A204.1 (cell line): ENCODE measurements at regions not wholly inside any gene's neighbourhood (a gene's known extent, or its start where the extent isn't known, plus 50 kb on each side); places are given as distances from the start of the nearest gene placed in this dataset.
"Not testable (repeated sequence)": the region's sequence is repeated elsewhere in the genome, so short reads cannot be mapped to it uniquely, and the experiment has no call there.

Experiments
- FAIRE-seq: peaks from 2 replicates; lab custom pipeline; 2012; peaks lifted over from hg19 to GRCh38; lab: Jason Lieb, UNC

DNA sequence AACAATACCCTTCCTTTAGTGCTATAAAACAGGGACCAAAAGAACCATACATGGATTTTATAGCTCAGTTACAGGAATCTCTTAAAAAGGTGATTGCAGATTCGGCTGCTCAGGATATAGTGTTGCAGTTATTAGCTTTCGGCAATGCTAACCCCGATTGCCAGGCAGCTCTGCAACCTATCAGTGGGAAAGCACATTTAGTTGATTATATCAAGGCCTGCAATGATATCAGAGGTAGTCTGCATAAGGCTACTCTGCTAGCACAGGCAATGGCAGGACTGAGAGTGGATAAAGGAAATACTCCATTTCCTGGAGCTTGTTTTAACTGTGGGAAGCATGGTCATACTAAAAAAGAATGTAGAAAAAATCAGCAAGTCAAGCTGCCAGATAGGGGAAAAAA lies 327.7 kb downstream of the REEP3 start:
- FAIRE-seq: not testable (repeated sequence)

DNA sequence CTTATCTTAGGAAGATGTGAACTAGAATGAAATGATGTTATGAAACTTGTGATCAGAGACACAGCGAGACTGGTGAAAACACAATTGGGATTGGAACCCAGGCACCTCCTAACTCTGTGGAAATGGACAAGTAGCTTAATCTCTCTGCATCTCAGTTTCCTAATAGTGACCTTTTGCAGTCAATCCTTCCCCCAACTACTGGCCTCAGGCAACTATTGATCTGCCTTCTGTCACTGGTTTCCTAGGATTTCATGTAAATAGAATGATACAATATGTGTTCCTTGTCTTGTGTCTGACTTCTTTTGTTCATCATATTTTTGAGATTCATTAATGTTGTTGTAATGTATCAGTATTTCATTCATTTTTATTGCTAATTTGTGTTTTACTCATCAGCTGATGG lies 341.7 kb downstream of the REEP3 start:
- no peak for FAIRE-seq

DNA sequence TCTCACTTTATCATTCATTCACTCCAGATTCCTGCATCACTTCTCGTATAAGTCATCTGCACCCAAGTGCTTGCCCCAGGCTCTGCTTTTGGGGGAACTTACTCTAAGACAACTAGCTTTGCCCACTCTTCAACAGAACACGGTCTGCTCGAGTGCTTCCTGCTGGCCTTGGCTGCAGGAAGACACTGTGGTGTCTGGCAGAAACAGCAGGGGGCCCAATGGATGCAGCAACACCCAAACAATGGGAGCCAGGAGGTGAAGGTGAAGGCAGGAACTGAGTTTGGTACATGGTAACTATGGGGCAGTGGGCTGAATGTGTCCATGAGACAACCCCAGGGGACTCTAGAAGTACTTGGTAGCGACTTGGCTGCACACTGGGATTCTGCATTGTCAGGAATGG lies 344.0 kb downstream of the REEP3 start:
- FAIRE-seq: no peak

DNA sequence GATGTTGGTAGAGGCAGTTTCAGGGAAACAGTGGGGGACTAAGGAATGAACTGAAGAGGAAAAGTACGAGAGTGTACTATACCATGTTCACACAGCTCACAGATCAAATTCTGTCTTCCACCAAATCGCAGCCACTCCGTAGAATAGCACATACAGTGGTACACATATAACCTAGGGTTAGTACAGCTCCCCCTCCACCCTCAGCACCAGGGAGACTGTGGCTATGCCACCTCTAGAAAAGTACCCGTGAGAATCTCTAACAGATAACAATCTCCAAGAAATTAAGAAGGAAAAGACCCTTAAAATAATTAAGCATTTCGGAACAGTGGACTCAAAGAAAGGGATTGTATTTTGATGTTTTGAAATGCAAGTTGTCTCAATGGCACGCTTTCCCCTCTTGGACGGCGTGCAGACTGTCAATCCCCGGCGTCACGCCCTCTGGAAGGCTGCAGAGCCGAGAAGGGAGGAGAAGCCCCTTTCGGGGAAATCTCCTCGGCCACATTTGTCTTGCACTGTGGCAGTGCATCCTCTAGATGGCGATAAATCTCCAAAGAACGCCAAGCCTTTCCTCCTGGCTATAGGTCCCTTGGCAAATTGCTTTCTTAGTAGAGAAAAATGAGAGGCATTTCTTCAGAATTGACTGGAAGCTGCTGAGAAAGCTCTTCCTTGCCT lies 345.0 kb downstream of the REEP3 start:
- no peak for FAIRE-seq

DNA sequence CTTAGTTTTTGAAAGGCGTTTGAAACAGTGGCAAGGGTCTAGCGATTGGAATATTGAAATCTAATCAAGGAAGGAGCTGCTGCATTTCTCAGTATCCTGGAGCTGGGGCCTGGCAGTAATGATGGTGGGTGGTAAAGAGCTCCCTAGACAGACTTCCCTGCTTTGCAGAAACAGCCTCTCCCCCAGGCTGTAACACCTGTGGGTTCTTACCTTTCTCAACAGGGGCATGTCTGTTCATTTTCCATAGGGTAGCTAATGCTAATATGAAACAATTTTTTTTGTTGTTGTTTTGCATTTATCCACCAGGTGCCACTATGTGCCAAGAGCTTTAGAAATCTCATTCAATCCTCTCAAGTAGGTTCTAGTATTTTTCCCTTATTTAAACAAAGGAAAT lies 345.5 kb downstream of the REEP3 start:
- FAIRE-seq: peak; percentile 92

DNA sequence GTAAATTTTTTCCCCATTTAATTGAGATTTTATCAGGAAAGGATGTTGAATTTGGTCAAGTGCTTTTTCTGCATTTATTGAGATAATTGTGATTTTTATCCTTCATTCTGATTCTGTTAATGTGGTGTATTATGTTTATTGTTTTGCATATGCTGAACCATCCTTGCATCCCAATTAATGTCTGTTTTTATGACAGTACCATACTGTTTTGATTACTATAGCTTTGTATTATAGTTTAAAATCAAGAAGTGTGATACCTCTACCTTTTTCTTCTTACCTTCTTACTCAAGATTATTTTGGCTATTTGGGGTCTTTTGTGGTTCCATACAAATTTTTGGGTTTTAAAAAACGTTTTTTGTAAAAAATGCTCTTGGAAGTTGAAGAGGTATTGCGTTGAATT lies 357.2 kb downstream of the REEP3 start:
- FAIRE-seq: no peak

DNA sequence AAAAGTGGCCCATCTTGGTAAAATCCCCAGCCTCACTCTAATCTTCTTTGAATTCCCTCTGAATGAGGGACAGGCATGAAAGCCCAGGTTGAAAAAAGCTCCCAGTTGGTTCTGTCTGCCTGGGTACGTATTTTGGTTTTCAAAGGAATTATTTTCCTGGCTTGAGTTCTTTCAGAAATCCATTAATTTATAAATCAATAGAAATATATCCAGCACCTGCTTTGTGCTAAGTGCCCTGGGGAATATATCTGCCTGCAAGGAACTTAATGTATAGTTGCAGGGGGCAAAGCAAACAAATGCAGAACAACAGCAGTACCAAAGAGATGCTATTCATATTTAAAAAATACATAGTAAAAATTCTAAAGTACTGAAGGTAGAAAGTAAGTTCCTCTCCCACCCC lies 362.7 kb downstream of the REEP3 start:
- no peak for FAIRE-seq

DNA sequence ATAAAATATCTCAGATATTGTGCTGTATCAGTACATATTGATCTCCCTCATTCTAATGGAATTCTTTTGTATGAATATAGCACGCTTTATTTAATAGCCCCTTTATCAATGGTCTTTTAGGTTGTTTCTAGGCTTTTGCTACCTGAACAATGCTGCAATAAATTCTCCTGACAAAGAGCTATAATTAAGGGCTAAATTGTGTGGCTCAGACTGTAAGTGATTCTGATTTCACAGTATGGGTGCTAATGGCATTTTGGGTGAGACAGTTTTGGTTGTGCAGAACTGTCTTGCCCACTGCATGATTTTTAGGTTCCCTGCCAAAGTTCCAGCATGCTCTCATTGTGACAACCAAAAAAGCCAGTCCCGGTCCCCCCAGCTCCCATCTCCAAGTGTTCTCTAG lies 363.2 kb downstream of the REEP3 start:
- FAIRE-seq: no peak

DNA sequence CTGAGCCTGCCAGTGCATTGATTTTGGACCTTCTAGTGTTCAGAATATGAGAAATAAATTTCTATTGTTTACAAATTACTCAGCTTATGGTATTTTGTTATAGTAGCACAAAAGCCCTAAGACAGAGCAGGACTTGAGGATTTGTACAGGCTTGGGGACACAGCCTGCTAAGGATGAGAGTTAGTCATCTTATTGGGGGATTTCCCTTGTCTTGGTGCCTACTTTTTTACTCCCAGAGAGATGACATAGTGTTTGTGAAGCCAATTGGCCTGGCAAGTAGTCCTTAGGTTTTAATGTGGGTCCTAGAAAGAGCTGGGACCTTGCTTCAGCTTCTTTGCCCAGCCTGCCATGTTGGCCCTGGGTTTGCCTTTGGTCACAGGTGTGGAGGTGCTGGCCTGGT lies 364.0 kb downstream of the REEP3 start:
- FAIRE-seq: no peak

DNA sequence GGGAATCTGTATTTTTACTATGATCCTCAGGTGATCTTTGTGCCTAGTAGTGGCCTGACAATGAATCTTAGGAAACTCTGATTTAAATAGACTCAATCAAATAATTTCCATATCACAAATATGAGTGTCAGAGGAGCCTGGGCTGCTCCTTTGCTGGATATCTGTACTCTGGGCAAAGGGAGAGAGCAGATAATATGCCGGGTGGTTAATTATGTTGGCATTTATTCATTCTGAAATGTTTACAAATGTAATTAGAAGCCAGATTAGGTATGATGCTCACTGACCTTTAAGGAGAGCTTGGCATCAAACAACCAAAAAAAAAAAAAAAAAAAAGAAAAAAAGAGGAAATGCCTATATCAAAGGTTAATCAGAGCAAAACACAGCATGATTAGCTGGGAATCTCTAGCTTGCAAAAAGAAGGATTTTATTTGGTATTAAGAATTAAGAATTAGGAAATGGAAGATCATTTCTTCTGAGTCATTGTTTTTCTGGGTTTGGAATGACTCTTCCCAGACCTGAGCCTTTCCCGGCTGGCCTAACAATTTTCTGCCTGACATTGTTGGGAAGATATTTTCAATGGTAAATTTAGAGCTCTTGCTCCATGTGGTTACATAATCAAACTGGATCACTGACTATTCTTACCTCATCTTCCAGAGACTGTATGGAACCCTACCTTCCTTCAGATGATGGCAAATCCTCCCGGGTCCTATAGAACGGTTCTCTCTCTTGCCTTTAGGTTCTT lies 365.3 kb downstream of the REEP3 start:
- FAIRE-seq: no peak

DNA sequence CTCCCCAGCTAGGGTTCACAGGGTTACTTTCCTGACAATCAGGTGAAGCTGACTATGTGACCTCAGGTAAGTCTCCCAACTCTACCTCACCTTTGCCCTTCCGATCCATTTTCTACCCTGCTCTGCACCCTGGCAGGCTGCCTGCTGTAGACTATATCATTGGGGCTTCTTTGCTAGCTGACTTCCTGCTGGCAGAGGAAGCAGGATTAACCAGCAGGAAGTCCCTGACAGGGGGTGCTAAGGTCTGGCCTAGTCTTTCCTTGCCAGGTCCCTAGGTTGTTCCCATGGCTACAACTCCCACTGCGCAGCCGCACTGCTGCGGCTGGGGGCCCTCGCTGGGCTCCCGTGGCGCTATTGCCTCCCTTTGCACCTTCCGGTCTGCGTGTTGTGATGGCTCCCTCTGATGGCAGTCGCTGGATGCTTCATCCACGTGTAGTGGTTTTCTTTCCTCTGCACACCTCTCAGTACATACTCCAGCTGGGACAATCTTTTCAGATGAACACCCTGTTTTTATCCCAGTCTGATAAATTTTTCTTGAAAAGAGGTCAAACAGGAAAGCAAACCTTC lies 365.9 kb downstream of the REEP3 start:
- no peak for FAIRE-seq

DNA sequence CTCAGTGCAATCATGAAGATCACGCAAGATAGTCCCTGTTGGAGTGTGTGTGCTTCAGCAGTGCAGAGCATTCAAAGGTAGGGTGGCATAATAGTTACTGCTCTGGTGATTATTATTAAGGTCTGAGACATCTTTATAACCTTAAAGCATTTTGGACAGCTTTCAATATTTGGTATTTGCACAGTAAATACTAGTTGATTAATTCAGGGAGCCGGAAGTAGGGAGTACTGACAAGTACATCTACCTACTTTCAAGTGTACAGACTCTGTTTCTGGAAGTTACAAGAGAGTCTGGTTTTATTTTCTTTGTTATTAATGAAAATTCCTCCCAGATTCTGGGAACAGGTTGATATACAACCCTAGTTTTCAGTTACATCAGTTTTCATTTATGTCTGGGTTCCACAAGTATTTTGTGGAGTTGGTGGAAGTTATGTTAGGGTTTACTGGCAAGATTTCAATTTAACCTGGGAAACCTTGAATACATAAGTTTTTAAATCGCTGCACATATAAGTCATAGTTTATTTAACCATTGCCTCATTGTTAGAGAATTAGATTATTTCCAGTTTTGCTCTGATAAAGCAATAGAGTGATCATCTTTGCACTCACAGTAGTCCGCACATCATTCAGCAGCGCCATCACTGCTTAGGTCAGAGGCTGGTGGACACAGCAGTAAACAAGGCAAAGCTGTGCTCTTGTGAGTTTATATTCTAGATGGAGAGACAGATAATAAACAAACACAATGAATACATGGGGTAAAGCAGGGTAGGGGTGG lies 366.6 kb downstream of the REEP3 start:
- FAIRE-seq: no peak

DNA sequence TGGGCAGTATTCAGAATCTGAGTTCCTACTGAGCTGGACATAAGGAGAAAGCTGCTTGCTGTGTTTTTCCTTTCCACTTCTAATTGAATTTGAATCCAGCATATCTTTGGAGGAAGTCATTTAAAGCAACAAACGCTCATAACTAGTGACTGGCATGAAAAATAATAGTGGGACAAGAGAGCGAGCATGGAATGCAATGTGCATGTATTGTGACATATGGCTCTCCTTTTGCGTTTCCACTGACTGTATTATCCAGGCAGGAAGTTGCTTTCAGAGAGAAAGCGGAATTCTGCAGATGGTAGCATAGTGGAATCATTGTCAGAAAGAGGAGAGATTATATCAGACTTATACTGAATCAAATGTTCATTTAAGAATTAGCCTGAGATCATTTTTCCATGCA lies 368.6 kb downstream of the REEP3 start:
- FAIRE-seq: no peak

DNA sequence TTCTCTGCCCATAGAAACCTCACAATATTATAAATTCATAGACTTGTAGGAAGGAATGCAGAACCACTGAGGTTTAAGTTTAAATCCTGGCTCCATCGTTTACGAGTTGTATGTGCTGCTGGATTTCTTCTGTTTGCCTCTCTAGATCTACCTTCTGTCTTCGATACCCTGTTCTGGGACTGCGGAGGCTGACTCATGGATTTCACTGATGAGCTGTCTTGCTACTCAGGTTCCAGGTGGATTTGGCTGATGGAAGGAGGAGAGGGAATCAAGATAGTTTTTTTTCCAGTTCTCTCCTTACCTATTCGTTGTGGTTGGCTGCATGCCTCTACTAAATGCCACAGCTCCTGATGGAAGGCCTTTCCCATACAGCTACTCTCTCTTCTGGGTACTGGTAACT lies 375.8 kb downstream of the REEP3 start:
- no peak for FAIRE-seq

DNA sequence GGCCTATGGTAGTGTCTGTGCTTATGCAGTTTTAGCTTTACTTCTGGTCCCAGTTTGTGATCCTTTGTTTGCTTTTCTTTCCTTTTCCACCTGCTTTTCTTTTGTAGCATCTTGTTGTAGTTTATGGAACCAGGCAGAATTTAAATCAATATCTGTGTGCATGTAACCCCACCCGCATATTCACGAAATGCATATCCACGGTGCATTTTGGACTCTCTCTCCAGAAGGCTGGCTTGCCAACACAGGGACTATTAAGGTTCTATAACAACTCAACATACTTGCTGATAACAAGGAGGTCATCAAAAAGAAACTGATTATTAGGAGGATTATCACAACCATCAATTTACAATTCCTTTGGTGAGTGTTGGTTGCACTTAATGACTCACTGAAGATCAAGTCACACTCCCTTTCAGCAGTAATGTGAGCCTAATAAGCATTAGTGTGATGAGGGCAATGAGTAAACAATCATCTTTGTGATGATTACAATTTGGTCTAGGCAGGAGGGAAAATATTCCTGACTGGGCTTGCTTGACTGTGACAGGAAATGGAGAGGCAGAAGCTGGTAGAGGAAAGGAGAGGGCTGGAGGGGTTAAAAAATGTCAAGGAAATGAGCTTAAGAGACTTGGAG lies 378.6 kb downstream of the REEP3 start:
- FAIRE-seq: no peak

DNA sequence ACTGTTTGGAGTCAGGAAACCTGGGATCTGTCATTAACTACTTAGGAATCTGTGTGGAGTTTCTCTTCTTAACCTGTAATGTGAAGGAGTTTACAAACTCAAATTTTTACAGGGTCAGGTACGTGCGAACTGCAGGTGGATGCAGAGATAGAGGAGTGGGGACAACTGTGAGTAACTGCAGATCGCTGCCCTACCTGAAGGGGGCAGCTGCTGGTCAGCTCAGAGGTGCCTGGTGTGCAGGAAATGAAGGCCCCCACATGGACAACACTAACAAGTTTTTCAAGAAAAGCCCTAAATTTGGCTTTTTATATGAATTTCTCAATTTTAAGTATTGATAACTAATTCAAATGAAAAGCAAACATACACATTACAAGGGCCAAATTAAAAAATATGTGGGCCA lies 380.0 kb downstream of the REEP3 start:
- no peak for FAIRE-seq

DNA sequence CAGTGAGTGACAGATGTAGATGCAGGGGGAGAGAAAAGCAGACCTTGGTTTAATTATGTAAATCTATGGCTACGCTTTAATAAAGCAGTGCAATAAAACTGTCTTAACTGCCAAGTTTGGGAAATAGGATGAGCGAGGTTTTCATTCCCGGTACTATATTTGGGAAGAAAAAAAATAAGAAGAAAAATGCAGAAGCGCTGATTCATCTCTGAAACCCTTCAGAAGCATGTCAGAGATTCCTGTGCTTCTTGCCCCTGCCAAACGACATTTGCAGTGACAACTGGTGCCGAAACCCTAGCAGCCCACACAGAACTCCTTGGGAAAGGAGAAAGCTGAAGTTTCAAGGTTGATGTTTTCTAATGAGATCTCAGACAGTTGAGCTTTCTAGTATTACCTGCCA lies 380.7 kb downstream of the REEP3 start:
- FAIRE-seq: no peak

DNA sequence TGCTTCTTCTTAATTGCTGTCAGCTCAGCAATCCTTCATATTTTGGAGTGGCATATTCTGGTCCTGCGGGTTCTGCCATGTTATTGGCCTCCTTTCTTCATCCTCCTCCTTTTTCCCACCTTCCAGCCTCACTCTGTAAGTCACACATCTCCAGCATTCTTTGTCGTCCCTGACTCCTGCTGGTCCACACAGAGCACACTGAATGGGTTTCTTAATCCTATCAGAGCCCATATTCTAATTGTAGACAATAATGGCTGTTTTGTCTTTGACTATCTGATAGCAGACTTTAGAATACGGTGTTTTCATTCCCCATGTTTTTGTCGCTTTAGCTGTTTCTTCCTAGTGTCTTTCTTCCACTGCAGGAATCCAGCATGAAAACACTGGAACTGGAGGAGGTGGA lies 389.6 kb downstream of the REEP3 start:
- no peak for FAIRE-seq

DNA sequence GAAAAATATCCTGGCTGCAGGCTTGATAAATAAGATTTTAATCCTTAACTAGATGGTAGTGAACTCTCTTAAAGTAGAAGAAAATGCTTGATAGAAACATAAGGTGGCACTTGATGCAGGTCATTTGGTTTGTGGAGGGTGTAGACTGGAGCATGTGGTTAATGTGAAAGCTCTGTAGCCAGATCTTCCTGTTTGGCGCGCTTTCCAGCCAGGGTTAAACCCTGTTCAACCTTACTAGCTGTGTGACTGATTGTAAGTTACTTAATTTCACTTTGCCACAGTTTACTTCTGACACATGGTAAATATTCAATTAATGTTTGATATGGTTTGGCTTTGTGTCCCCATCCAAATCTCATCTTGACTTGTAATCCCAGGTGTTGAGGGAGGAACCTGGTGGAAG lies 394.0 kb downstream of the REEP3 start:
- FAIRE-seq: no peak

DNA sequence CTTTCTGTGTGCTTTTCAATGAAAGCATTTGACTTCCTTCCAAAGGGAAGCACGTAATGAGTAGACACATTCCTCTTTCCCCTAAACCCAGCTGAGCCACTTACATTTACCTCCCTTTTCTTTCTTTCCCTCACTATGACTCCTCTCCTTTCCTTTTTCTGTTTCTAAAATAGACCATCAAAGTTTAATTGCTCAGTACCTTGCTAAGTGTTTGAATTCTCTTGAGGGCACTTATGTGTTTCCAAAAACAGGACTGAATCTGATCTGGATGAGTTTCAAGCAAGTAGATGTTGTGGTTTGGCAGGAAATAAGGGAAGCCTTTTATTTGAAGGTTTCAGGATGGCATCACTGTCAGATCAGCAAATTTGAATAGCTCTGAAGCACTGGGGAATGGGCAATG lies 396.2 kb downstream of the REEP3 start:
- FAIRE-seq: no peak

DNA sequence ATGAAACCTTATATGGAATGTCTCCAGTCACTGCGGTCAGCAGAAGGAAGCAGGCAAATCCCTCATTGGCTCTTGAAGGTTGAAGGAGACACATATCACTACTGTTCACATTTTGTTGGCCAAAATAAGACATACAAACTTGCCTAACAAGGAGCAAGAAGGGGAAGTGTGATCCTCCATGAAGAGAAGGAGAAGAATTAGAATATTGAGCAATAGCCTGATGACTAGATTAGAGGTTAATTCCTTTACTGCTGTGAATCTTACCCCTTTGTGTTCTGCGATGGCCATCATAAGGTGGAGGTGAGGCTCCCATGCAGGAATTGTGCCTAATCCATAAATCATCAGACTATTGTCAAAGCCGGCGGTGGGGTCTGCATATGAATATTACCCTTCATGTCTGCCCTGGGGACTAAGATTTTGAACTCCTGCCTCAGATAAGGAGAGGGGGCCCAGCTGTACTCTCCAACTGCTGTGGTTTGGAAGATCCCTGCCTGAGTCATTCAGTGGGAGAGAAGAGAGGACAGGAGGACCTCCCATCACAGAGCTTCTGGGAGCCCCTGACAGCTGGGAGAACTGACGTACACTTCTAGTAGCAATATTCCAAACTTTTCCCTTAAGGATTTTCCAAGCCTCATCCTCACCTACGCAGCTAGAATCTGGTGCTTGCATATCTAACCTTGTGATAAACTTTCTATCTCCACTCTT lies 398.5 kb downstream of the REEP3 start:
- no peak for FAIRE-seq

DNA sequence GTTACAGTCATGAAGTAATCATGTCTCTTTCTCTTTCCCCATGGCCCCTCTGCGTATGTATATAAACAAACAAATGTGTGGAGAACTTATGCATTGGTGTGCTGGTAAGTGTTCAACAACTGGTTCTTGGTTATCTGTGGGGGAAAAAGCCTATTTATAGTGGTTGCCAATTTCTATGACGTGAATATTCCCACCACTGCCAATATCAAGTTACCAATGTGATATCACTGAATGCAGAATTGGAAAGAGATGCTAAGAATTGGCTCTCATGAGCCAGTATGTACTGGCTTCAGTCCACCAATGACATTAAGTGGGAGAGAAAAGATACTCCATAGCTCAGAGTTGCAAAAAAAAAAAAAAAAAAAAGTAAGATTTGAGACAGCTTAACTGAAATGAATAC lies 399.7 kb downstream of the REEP3 start:
- FAIRE-seq: no peak
